HepG2 (cell line): ENCODE measurements at regions not wholly inside any gene's neighbourhood (a gene's known extent, or its start where the extent isn't known, plus 50 kb on each side); places are given as distances from the start of the nearest gene placed in this dataset.
A peak's percentile ranks its signal among the peaks of the same experiment; 100 is the strongest.

Source experiments
- ATAC-seq: fragments of 200-7000 bp; cut with Tn5 transposase; 3 replicates; pipeline ENCODE4 v1.9.1; 2020; ENCODE audit warnings: mild to moderate bottlenecking, moderate library complexity
- BruUV-seq: library from RNA; stranded (reverse); fragments of 400-500 nt; replicated peaks from 2 replicates; lab custom pipeline; 2021; lab: Mats Ljungman, UMichigan
- CTCF ChIA-PET: fragments of 300-600 bp; formaldehyde crosslinking; extraction: SDS; loops from one replicate; lab custom pipeline; 2021; ENCODE audit warnings: low total read pairs, inconsistent platforms, low intra/inter-chr PET ratio; lab: Yijun Ruan, JAX
- POLR2A ChIA-PET: fragments of 350-600 bp; sonication (Branson Sonifier 250); formaldehyde crosslinking; loops from one replicate; lab custom pipeline; 2020; ENCODE audit warnings: antibody characterized with exemption, inconsistent platforms; lab: Yijun Ruan, JAX
- DNase-seq: peaks from one replicate; pipeline ENCODE4 v3.0.0-alpha.2; 2015; ENCODE audit warnings: low spot score
- FAIRE-seq: peaks from 3 replicates; lab custom pipeline; 2011; peaks lifted over from hg19 to GRCh38; lab: Jason Lieb, UNC
- H2AFZ ChIP-seq: one replicate; pipeline ENCODE4 v1.6.1; 2011; ENCODE audit warnings: low read length, inconsistent platforms
- H3K27ac ChIP-seq: fragments of 300-600 bp; 3 replicates; pipeline ENCODE4 v1.8.0; 2011; ENCODE audit warnings: mixed run types, mild to moderate bottlenecking, mixed read lengths, low read length, inconsistent platforms; ENCODE audit not compliant: insufficient read depth; ENCODE audit errors: extremely low read length
- H3K27me3 ChIP-seq, 2 experiments: fragments of 200-600 bp in 1 of 2; 2 replicates in 1 of 2; 3 replicates in 1 of 2; pipeline versions ENCODE4 v1.6.0 to v1.8.0; 2011; ENCODE audit warnings: low read length in 2 of 2, mild to moderate bottlenecking in 2 of 2, moderate library complexity in 2 of 2, inconsistent platforms in 1 of 2; ENCODE audit not compliant: insufficient read depth in 2 of 2, control insufficient read depth in 1 of 2
- H3K36me3 ChIP-seq, 2 experiments: fragments of 200-600 bp in 1 of 2; replicated peaks in 1 of 2; 2 replicates in 1 of 2; 3 replicates in 1 of 2; pipeline versions ENCODE4 v1.5.1 to v1.8.0; 2011; ENCODE audit warnings: low read length in 2 of 2, inconsistent platforms in 1 of 2; ENCODE audit not compliant: insufficient read depth in 2 of 2, control insufficient read depth in 1 of 2
- H3K4me1 ChIP-seq: 2 replicates; pipeline ENCODE4 v1.5.1; 2012; ENCODE audit warnings: low read length, inconsistent platforms; ENCODE audit not compliant: insufficient read depth
- H3K4me2 ChIP-seq: 2 replicates; pipeline ENCODE4 v1.6.0; 2011; ENCODE audit warnings: low read depth, low read length, inconsistent platforms
- H3K4me3 ChIP-seq, 3 experiments: fragments of 200-600 bp in 1 of 3; sonication (generic), shearing (Covaris generic) in 1 of 3; replicated peaks in 1 of 3; 2 replicates each; pipeline ENCODE4 v1.5.1; 2011 to 2016; ENCODE audit warnings: low read length in 3 of 3, inconsistent platforms in 2 of 3, low read depth in 2 of 3, mild to moderate bottlenecking in 2 of 3, control low read depth in 1 of 3, mixed read lengths in 1 of 3; ENCODE audit not compliant: insufficient read depth in 1 of 3
- H3K79me2 ChIP-seq: one replicate; pipeline ENCODE4 v1.6.1; 2011; ENCODE audit warnings: low read length, inconsistent platforms; ENCODE audit not compliant: insufficient read depth
- H3K9ac ChIP-seq: 2 replicates; pipeline ENCODE4 v1.6.0; 2011; ENCODE audit warnings: mild to moderate bottlenecking, low read depth, low read length, inconsistent platforms; ENCODE audit not compliant: insufficient read depth
- H3K9me3 ChIP-seq: 2 replicates; pipeline ENCODE4 v1.5.1; 2012; ENCODE audit warnings: mild to moderate bottlenecking, low read length
- H4K20me1 ChIP-seq: 2 replicates; pipeline ENCODE4 v1.6.0; 2011; ENCODE audit warnings: inconsistent platforms, mild to moderate bottlenecking, low read length, moderate library complexity; ENCODE audit not compliant: insufficient read depth
- ELF3 ChIP-seq: IDR thresholded peaks from 2 replicates; pipeline ENCODE4 v1.6.1; 2016; ENCODE audit warnings: missing genetic modification reagents, missing compliant biosample characterization
- IKZF4 ChIP-seq: sonication (generic); formaldehyde crosslinking; IDR thresholded peaks from 2 replicates; pipeline ENCODE4 v1.5.1; 2020; ENCODE audit warnings: borderline replicate concordance, mild to moderate bottlenecking, low read depth, missing genetic modification reagents; ENCODE audit errors: not compliant biosample characterization
- MAZ ChIP-seq, 2 experiments: sonication (generic) in 1 of 2; formaldehyde crosslinking in 1 of 2; IDR thresholded peaks; 2 replicates each; pipeline versions ENCODE4 v1.5.0 to v1.6.1; 2012 to 2020; ENCODE audit warnings: low read depth in 2 of 2, mild to moderate bottlenecking in 2 of 2, borderline replicate concordance in 1 of 2, improper control_type of control experiment in 1 of 2, low read length in 1 of 2, missing genetic modification reagents in 1 of 2, moderate library complexity in 1 of 2
- MED1 ChIP-seq: sonication (generic); formaldehyde crosslinking; IDR thresholded peaks from 2 replicates; pipeline ENCODE4 v1.4.0; 2020; ENCODE audit warnings: missing genetic modification reagents
- NRL ChIP-seq: sonication (generic); formaldehyde crosslinking; IDR thresholded peaks from 2 replicates; pipeline ENCODE4 v1.5.0; 2020; ENCODE audit warnings: missing genetic modification reagents, mild to moderate bottlenecking, moderate library complexity, borderline replicate concordance
- PAF1 ChIP-seq: IDR thresholded peaks from 2 replicates; pipeline ENCODE4 v1.6.1; 2016; ENCODE audit warnings: missing genetic modification reagents, missing compliant biosample characterization
- POGZ ChIP-seq: sonication (generic); formaldehyde crosslinking; IDR thresholded peaks from 2 replicates; pipeline ENCODE4 v1.4.0; 2020; ENCODE audit warnings: mild to moderate bottlenecking, missing genetic modification reagents
- PRPF4 ChIP-seq: fragments of 200-400 bp; formaldehyde crosslinking; IDR thresholded peaks from 2 replicates; pipeline ENCODE4 v1.6.1; 2016; ENCODE audit warnings: low read length, low read depth; ENCODE audit not compliant: poor library complexity, severe bottlenecking
- ZMYM4 ChIP-seq: sonication (generic); formaldehyde crosslinking; IDR thresholded peaks from 2 replicates; pipeline ENCODE4 v1.8.1; 2023; ENCODE audit warnings: mild to moderate bottlenecking, missing genetic modification reagents
- WGBS: methylation state at CpG from one replicate; pipeline ENCODE4 v1.1.6; 2017; ENCODE audit warnings: low lambda C conversion rate; 5-methylcytosine and 5-hydroxymethylcytosine counted together
- in situ Hi-C: cut with HindIII; loops from 2 replicates; pipeline ENCODE4 v1.10.0; 2017; ENCODE audit warnings: low pct_unique_long_range_greater_than_20kb; ENCODE audit not compliant: extremely low pct_ligation_motif_present
- intact Hi-C: fragments of 100-400 bp; cut with micrococcal nuclease; formaldehyde crosslinking; loops from one replicate; pipeline ENCODE4 v1.10.0; 2022; ENCODE audit not compliant: unreplicated experiment
- TF ChIP-seq, protein P1 (sequence below): IDR thresholded peaks from 2 replicates; pipeline ENCODE4 v1.4.0; 2020; ENCODE audit warnings: mild to moderate bottlenecking, missing genetic modification reagents
- TF ChIP-seq, protein P2 (sequence below): sonication (generic); formaldehyde crosslinking; IDR thresholded peaks from 2 replicates; pipeline ENCODE4 v1.4.0; 2020; ENCODE audit warnings: mild to moderate bottlenecking, missing genetic modification reagents
- TF ChIP-seq, protein P3 (sequence below): sonication (generic); formaldehyde crosslinking; IDR thresholded peaks from 2 replicates; pipeline ENCODE4 v1.8.0; 2022; ENCODE audit warnings: mild to moderate bottlenecking, missing genetic modification reagents; ENCODE audit not compliant: insufficient replicate concordance

GRCh38 chr1:59070610-59071009 lies 226.3 kb upstream of the FGGY start (continued):
- TF ChIP-seq, protein P1, sequence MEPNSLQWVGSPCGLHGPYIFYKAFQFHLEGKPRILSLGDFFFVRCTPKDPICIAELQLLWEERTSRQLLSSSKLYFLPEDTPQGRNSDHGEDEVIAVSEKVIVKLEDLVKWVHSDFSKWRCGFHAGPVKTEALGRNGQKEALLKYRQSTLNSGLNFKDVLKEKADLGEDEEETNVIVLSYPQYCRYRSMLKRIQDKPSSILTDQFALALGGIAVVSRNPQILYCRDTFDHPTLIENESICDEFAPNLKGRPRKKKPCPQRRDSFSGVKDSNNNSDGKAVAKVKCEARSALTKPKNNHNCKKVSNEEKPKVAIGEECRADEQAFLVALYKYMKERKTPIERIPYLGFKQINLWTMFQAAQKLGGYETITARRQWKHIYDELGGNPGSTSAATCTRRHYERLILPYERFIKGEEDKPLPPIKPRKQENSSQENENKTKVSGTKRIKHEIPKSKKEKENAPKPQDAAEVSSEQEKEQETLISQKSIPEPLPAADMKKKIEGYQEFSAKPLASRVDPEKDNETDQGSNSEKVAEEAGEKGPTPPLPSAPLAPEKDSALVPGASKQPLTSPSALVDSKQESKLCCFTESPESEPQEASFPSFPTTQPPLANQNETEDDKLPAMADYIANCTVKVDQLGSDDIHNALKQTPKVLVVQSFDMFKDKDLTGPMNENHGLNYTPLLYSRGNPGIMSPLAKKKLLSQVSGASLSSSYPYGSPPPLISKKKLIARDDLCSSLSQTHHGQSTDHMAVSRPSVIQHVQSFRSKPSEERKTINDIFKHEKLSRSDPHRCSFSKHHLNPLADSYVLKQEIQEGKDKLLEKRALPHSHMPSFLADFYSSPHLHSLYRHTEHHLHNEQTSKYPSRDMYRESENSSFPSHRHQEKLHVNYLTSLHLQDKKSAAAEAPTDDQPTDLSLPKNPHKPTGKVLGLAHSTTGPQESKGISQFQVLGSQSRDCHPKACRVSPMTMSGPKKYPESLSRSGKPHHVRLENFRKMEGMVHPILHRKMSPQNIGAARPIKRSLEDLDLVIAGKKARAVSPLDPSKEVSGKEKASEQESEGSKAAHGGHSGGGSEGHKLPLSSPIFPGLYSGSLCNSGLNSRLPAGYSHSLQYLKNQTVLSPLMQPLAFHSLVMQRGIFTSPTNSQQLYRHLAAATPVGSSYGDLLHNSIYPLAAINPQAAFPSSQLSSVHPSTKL = peak; percentile 78
- TF ChIP-seq IKZF4 (CRISPR knock-in tag) (no peak), PAF1 (no peak), MED1 (CRISPR knock-in tag) (peak; percentile 41)

GRCh38 chr1:59071289-59071688 lies 225.6 kb upstream of the FGGY start:
- POLR2A ChIA-PET = interaction anchor here (0.9 to 2.2 kb wide), 3 partner anchors 19 to 287 kb away, joined by 3 to 9 read pairs (median 6); partner anchors contain the start of genes FGGY and JUN
- in situ Hi-C loops = no loop called here
- no peaks in the 10 kb centered on the region for H4K20me1 ChIP-seq
- H3K4me1 ChIP-seq = peaks cover 76% of the 10 kb centered on the region
- CTCF ChIA-PET = no interaction called here
- no peaks in the 10 kb centered on the region for H3K79me2 ChIP-seq
- H3K27ac ChIP-seq = peak overlapping the region; percentile 80
- no peaks in the 10 kb centered on the region for H3K9me3 ChIP-seq
- peak; percentile 94 for ATAC-seq
- no peak overlapping the region for H2AFZ ChIP-seq
- peak overlapping the region; percentile 73 for H3K9ac ChIP-seq
- H3K4me3 ChIP-seq = peak overlapping the region in 1 of 3 experiments; percentile 17; a peak in 1 of 6 replicates
- no peak for FAIRE-seq
- intact Hi-C loops = loop anchor here (10.0 kb wide), 1 partner anchor 224 kb away; the partner anchor contains the start of gene FGGY
- peak; percentile 85 for DNase-seq
- H3K36me3 ChIP-seq = no peaks in the 10 kb centered on the region
- peak overlapping the region; percentile 67 for H3K4me2 ChIP-seq
- WGBS = 3% methylated on average over 5 of the region's 5 CpGs
- no peaks in the 10 kb centered on the region for H3K27me3 ChIP-seq
- no TSS peak for BruUV-seq
- TF ChIP-seq NRL (no peak), ZMYM4 (CRISPR knock-in tag) (peak; percentile 42; the same call in 1 of the 2 replicates), POGZ (CRISPR knock-in tag) (peak; percentile 78), PRPF4 (no peak), MAZ (IDR thresholded peaks at IDR 0.05; ENCODE audit: borderline replicate concordance, low read depth, low read length) (peak; percentile 65; the same call in 1 of the 2 replicates), MAZ (CRISPR knock-in tag; IDR thresholded peaks at IDR 0.05; ENCODE audit: low read depth) (no peak), ELF3 (CRISPR knock-in tag) (peak; percentile 97)
- TF ChIP-seq, protein P2, sequence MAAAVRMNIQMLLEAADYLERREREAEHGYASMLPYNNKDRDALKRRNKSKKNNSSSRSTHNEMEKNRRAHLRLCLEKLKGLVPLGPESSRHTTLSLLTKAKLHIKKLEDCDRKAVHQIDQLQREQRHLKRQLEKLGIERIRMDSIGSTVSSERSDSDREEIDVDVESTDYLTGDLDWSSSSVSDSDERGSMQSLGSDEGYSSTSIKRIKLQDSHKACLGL = no peak
- TF ChIP-seq, protein P3, sequence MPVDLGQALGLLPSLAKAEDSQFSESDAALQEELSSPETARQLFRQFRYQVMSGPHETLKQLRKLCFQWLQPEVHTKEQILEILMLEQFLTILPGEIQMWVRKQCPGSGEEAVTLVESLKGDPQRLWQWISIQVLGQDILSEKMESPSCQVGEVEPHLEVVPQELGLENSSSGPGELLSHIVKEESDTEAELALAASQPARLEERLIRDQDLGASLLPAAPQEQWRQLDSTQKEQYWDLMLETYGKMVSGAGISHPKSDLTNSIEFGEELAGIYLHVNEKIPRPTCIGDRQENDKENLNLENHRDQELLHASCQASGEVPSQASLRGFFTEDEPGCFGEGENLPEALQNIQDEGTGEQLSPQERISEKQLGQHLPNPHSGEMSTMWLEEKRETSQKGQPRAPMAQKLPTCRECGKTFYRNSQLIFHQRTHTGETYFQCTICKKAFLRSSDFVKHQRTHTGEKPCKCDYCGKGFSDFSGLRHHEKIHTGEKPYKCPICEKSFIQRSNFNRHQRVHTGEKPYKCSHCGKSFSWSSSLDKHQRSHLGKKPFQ = peak; percentile 28
